ENCODE measurements at regions not wholly inside any gene's neighbourhood (a gene's known extent, or its start where the extent isn't known, plus 50 kb on each side); places are given as distances from the start of the nearest gene placed in this dataset.

GRCh38 chr2:128547667-128548066 lies 229.0 kb upstream of the HS6ST1 start:
- no peak overlapping the region for H3K4me3 ChIP-seq
- H3K27me3 ChIP-seq, result no peaks in the 10 kb centered on the region
- no peak for TF ChIP-seq CTCF (IDR thresholded peaks at IDR 0.05)
- no peaks in the 10 kb centered on the region for H3K9me3 ChIP-seq
- intact Hi-C loops (cut with DNase I), result no loop called here
- FAIRE-seq (no peak), ATAC-seq (no peak), DNase-seq (no peak)
- 67 to 69% methylated on average over 3 of the region's 3 CpGs for WGBS, 2 donors
- no peaks in the 10 kb centered on the region for H3K36me3 ChIP-seq
- H3K4me1 ChIP-seq, result no peaks in the 10 kb centered on the region
- H3K27ac ChIP-seq, result no peak overlapping the region

- Histone ChIP-seq H3K4me1 (no peaks in the 10 kb centered on the region), H3K4me3 (no peak overlapping the region), H3K27ac (no peak overlapping the region), H3K36me3 (no peaks in the 10 kb centered on the region), H3K9me3 (no peaks in the 10 kb centered on the region), H3K27me3 (no peaks in the 10 kb centered on the region)
- DNase-seq (no peak), FAIRE-seq (no peak), ATAC-seq (no peak)
- TF ChIP-seq CTCF (IDR thresholded peaks at IDR 0.05), result no peak
- intact Hi-C loops (cut with DNase I), result no loop called here
- WGBS, 2 donors, result 93 to 95% methylated on average over 9 of the region's 9 CpGs
These were observed 229.8 kb upstream of the HS6ST1 start for GRCh38 chr2:128548461-128548891.

GRCh38 chr2:128549094-128549493 lies 230.4 kb upstream of the HS6ST1 start:
- Histone ChIP-seq H3K4me3 (no peak overlapping the region), H3K4me1 (no peaks in the 10 kb centered on the region), H3K36me3 (no peaks in the 10 kb centered on the region), H3K27ac (no peak overlapping the region), H3K27me3 (no peaks in the 10 kb centered on the region), H3K9me3 (no peaks in the 10 kb centered on the region)
- ATAC-seq (no peak), DNase-seq (no peak), FAIRE-seq (no peak)
- WGBS, 2 donors, result 88 to 95% methylated on average over 5 of the region's 5 CpGs
- intact Hi-C loops (cut with DNase I), result no loop called here
- TF ChIP-seq CTCF (IDR thresholded peaks at IDR 0.05), result no peak

GRCh38 chr2:128549646-128550260 lies 231.1 kb upstream of the HS6ST1 start:
- Histone ChIP-seq H3K4me1 (no peaks in the 10 kb centered on the region), H3K9me3 (no peaks in the 10 kb centered on the region), H3K36me3 (no peaks in the 10 kb centered on the region), H3K27me3 (no peaks in the 10 kb centered on the region), H3K27ac (no peak overlapping the region), H3K4me3 (no peak overlapping the region)
- DNase-seq, result no peak
- no peak for FAIRE-seq
- no peak for TF ChIP-seq CTCF (IDR thresholded peaks at IDR 0.05)
- intact Hi-C loops (cut with DNase I), result no loop called here
- no peak for ATAC-seq
- WGBS, 2 donors, result 88 to 89% methylated on average over 11 of the region's 11 CpGs

GRCh38 chr2:128550389-128550788 lies 231.7 kb upstream of the HS6ST1 start:
- FAIRE-seq (no peak), DNase-seq (no peak)
- no peak for TF ChIP-seq CTCF (IDR thresholded peaks at IDR 0.05)

More at GRCh38 chr2:128550389-128550788, 231.7 kb upstream of the HS6ST1 start:
- Histone ChIP-seq H3K4me1 (no peaks in the 10 kb centered on the region), H3K27ac (no peak overlapping the region), H3K9me3 (no peaks in the 10 kb centered on the region), H3K4me3 (no peak overlapping the region), H3K36me3 (no peaks in the 10 kb centered on the region), H3K27me3 (no peaks in the 10 kb centered on the region)
- WGBS, 2 donors, result 77 to 86% methylated on average over 6 of the region's 6 CpGs
- ATAC-seq, result no peak
- intact Hi-C loops (cut with DNase I), result no loop called here

Measured in pancreas (tissue), 10 donors.